ENCODE measurements at regions not wholly inside any gene's neighbourhood (a gene's known extent, or its start where the extent isn't known, plus 50 kb on each side); places are given as distances from the start of the nearest gene placed in this dataset.

DNA sequence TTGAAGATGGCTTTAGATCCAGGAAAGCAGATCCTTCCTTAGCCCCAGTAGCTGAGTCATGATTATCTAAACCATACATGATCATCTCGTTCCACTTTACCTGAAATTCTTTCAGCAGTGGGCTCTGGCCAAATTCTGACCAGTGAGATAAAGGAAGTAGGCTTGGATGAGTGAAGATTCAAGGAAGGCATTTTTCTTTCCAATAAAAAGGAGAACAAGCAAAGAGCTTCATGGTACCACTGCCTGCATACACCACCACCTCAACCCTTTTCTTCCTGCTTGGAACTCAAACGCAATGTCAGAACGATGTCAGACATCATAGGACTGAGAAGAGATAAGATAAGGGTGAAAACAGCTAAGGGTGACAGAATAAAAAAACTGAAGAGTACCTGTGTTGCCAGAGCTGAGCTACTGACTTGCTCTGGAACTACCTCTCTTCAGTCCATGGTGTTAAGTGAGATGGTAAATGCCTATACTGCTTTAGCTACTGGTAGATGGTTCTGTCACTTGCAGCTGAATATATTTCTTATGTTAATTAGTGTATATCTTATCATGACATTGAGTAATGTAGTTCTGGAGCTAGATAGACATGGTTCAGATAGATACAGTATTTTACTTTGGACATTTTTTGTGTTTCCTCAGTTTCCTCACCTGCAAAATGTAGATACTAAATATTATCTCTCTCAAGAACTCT is 58.7 kb upstream of the ACVR1 start:
- TF ChIP-seq CTCF (IDR thresholded peaks at IDR 0.05), result no peak
- TF ChIP-seq ZFX (IDR thresholded peaks at IDR 0.05; ENCODE audit: borderline replicate concordance), result no peak
- H3K27ac ChIP-seq, result no peak overlapping the region

DNA sequence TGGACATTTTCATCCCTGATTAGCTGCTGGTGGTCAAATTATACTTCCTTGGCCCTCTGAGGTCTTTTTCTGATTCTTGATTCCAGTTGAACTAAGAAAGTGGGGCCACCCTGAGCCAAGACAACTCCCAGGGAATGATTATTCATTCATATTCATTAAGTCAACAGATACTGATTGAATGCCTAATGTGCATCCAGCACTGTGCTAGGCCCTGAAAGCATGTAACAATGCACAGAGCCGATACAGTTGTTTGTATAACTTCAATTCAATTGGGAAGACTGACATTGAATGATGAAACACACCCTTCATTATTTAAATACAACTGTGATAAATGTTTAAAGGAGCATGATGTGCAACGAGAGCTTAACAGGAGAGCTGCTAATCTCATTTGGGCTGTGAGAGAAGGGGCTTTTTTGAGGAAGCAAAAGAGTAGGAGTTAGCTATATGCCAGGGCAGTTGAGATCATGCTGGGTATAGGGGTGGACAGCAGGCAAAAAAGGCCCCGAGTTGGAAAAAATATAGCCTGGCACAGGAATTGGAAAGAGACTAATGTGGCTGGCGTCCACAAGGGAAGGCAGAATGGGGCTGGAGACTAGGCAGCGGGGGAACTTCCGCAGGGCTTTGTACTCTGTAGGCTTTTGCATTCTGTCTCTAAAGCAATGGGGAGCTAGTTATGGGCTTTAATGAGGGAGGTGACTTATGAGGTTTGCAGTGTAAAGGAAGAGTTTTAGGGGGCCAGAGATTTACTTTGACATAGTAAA is 57.2 kb upstream of the ACVR1 start:
- H3K27ac ChIP-seq, result no peak overlapping the region
- TF ChIP-seq CTCF (IDR thresholded peaks at IDR 0.05) (no peak), ZFX (IDR thresholded peaks at IDR 0.05; ENCODE audit: borderline replicate concordance) (no peak)

DNA sequence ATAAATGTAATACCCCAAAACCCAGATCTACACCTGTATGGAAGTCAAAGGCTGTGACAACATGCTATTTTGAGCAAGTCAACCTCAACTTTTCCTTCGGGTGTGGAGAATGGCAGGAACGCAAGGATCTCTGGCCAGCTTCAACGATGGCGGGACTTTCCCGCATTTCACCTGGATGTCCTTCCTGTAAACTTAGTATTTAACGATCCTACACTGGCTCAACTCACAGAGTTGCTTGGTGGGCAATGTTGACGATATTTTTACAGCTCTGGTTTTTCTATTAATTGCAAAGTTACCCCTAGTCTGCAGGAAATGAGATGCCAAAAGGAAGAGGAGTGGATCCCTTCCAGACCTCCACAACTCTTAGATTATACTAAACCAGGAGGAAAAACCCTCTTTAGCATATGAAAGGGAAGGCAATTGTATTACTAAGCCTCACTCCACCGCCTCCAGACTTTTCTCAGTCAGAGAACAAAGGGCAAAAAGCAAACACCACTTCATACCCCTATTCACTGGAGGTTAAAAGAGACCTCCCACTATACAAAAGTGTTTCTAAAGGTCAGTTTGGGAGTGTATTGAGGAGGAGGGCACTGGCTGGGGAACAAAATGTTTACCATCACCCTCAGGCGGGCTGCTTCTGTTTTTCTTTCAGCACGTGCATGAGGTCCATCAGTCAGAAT is 56.5 kb upstream of the ACVR1 start:
- H3K27ac ChIP-seq, result no peak overlapping the region
- TF ChIP-seq CTCF (IDR thresholded peaks at IDR 0.05) (no peak), ZFX (IDR thresholded peaks at IDR 0.05; ENCODE audit: borderline replicate concordance) (no peak)

DNA sequence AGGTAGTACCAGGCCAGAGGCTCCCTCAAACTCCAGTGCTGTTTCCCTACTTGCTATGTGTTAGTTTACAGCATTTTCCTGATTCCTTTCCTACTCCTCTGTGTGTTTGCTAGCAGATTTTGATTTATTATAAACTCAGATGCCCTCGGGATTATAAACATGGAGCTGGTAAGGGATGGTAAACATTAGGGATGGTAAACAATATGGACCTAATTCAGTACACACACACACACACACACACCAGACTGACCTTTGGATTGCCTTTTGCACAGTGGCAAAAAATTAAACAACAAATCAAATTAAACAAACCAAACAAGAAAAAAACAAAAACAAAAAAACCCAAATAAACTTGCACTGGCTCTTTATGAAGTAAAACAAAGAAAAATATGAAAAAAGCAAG is 55.4 kb upstream of the ACVR1 start:
- H3K27ac ChIP-seq, result no peak overlapping the region
- TF ChIP-seq CTCF (IDR thresholded peaks at IDR 0.05), result no peak
- no peak for TF ChIP-seq ZFX (IDR thresholded peaks at IDR 0.05; ENCODE audit: borderline replicate concordance)

- TF ChIP-seq ZFX (IDR thresholded peaks at IDR 0.05; ENCODE audit: borderline replicate concordance) (no peak), CTCF (IDR thresholded peaks at IDR 0.05) (no peak)
- H3K27ac ChIP-seq, result no peak overlapping the region
Observed at GRCh38 chr2:157930728-157931127, 54.6 kb upstream of the ACVR1 start.

GRCh38 chr2:157929871-157930667 is 53.9 kb upstream of the ACVR1 start:
- TF ChIP-seq CTCF (IDR thresholded peaks at IDR 0.05), result no peak
- TF ChIP-seq ZFX (IDR thresholded peaks at IDR 0.05; ENCODE audit: borderline replicate concordance), result no peak
- no peak overlapping the region for H3K27ac ChIP-seq
